GM12878 (cell line): ENCODE measurements at regions not wholly inside any gene's neighbourhood (a gene's known extent, or its start where the extent isn't known, plus 50 kb on each side); places are given as distances from the start of the nearest gene placed in this dataset.

Experiments used
- ATAC-seq: fragments of 200-7000 bp; cut with Tn5 transposase; 3 replicates; pipeline ENCODE4 v1.9.1; 2020; ENCODE audit warnings: mild to moderate bottlenecking, moderate library complexity
- BruUV-seq: library from RNA; stranded (reverse); fragments of 400-500 nt; replicated peaks from 2 replicates; lab custom pipeline; 2021; lab: Mats Ljungman, UMichigan
- CTCF ChIA-PET: fragments of 300-600 bp; sonication (Branson Sonifier 250); formaldehyde crosslinking; extraction: SDS; loops from one replicate; lab custom pipeline; 2021; ENCODE audit warnings: inconsistent platforms; lab: Yijun Ruan, JAX
- POLR2A ChIA-PET: fragments of 350-600 bp; formaldehyde crosslinking; extraction: SDS; loops from one replicate; lab custom pipeline; 2021; ENCODE audit warnings: inconsistent platforms; lab: Charles Lee
- RAD21 ChIA-PET: fragments of 300-600 bp; sonication (Branson Sonifier 250); formaldehyde crosslinking; loops from one replicate; lab custom pipeline; 2023; ENCODE audit warnings: antibody characterized with exemption; ENCODE audit not compliant: unreplicated experiment; lab: Charles Lee
- SMC1A ChIA-PET: fragments of 300-600 bp; sonication (Branson Sonifier 250); formaldehyde crosslinking; loops from one replicate; lab custom pipeline; 2023; ENCODE audit not compliant: unreplicated experiment, uncharacterized antibody; lab: Charles Lee
- DNase-seq: peaks from one replicate; pipeline ENCODE4 v3.0.0-alpha.2; 2011; ENCODE audit warnings: low read depth, low spot score
- FAIRE-seq: peaks from 3 replicates; lab custom pipeline; 2011; peaks lifted over from hg19 to GRCh38; lab: Jason Lieb, UNC
- H2AFZ ChIP-seq: 2 replicates; pipeline ENCODE4 v1.6.0; 2011; ENCODE audit warnings: low read depth, low read length, control low read depth; ENCODE audit not compliant: control insufficient read depth
- H3K27ac ChIP-seq: 2 replicates; pipeline ENCODE4 v1.5.1; 2011; ENCODE audit warnings: control low read depth; ENCODE audit not compliant: control insufficient read depth, insufficient read depth
- H3K27me3 ChIP-seq, 2 experiments: replicated peaks in 1 of 2; 2 replicates each; pipeline versions ENCODE4 v1.6.0 to v1.6.1; 2011; ENCODE audit warnings: low read length in 1 of 2; ENCODE audit not compliant: control insufficient read depth in 2 of 2, insufficient read depth in 2 of 2
- H3K36me3 ChIP-seq, 2 experiments: 2 replicates each; pipeline ENCODE4 v1.5.1; 2011; ENCODE audit warnings: low read length in 1 of 2; ENCODE audit not compliant: control insufficient read depth in 2 of 2, insufficient read depth in 2 of 2
- H3K4me1 ChIP-seq: 2 replicates; pipeline ENCODE4 v1.6.1; 2011; ENCODE audit warnings: mild to moderate bottlenecking, low read length, moderate library complexity, mixed read lengths; ENCODE audit not compliant: control insufficient read depth, insufficient read depth
- H3K4me2 ChIP-seq: 2 replicates; pipeline ENCODE4 v1.6.0; 2011; ENCODE audit warnings: control low read depth; ENCODE audit not compliant: control insufficient read depth, insufficient read depth
- H3K4me3 ChIP-seq: fragments of 200-600 bp; sonication (generic); 2 replicates; pipeline ENCODE4 v1.5.1; 2016
- H3K79me2 ChIP-seq: 2 replicates; pipeline ENCODE4 v1.6.0; 2011; ENCODE audit warnings: low read length; ENCODE audit not compliant: control insufficient read depth, insufficient read depth
- H3K9ac ChIP-seq: 2 replicates; pipeline ENCODE4 v1.8.0; 2011; ENCODE audit warnings: low read length, control low read depth, mixed read lengths; ENCODE audit not compliant: control insufficient read depth, insufficient read depth
- H3K9me3 ChIP-seq: replicated peaks from 3 replicates; pipeline ENCODE4 v1.5.1; 2011; ENCODE audit warnings: mild to moderate bottlenecking, low read length; ENCODE audit not compliant: control insufficient read depth, insufficient read depth
- H4K20me1 ChIP-seq: 2 replicates; pipeline ENCODE4 v1.6.0; 2011; ENCODE audit not compliant: control insufficient read depth, insufficient read depth
- DPF2 ChIP-seq: fragments of 450-650 bp; IDR thresholded peaks from 2 replicates; pipeline ENCODE4 v1.6.1; 2017; ENCODE audit warnings: mild to moderate bottlenecking
- FOXK2 ChIP-seq: fragments of 450-650 bp; IDR thresholded peaks from 2 replicates; pipeline ENCODE4 v1.6.1; 2017; ENCODE audit warnings: mild to moderate bottlenecking, moderate library complexity
- GATAD2B ChIP-seq: fragments of 450-650 bp; conservative IDR thresholded peaks from 2 replicates; pipeline ENCODE4 v1.6.1; 2017; ENCODE audit warnings: low read depth, mild to moderate bottlenecking, moderate library complexity
- IRF3 ChIP-seq: fragments of 450-650 bp; IDR thresholded peaks from 2 replicates; pipeline ENCODE4 v1.6.1; 2014; ENCODE audit warnings: mild to moderate bottlenecking
- MEF2B ChIP-seq: fragments of 450-650 bp; IDR thresholded peaks from 2 replicates; pipeline ENCODE4 v1.6.1; 2018; ENCODE audit warnings: mild to moderate bottlenecking, moderate library complexity; ENCODE audit not compliant: partially characterized antibody, poor library complexity, severe bottlenecking
- MLLT1 ChIP-seq: fragments of 450-650 bp; IDR thresholded peaks from 2 replicates; pipeline ENCODE4 v1.6.1; 2016; ENCODE audit warnings: mild to moderate bottlenecking
- MYB ChIP-seq: fragments of 150-350 bp; IDR thresholded peaks from 2 replicates; pipeline ENCODE4 v1.6.1; 2014; ENCODE audit warnings: mild to moderate bottlenecking, low read depth, low read length, borderline replicate concordance
- PAX8 ChIP-seq: fragments of 450-650 bp; IDR thresholded peaks from 2 replicates; pipeline ENCODE4 v1.6.1; 2017; ENCODE audit warnings: mild to moderate bottlenecking, moderate library complexity
- POLR2A ChIP-seq: IDR thresholded peaks from 2 replicates; pipeline ENCODE4 v1.6.1; 2011; ENCODE audit warnings: low read depth, mild to moderate bottlenecking, low read length
- POLR2AphosphoS2 ChIP-seq: IDR thresholded peaks from 2 replicates; pipeline ENCODE4 v1.6.1; 2011; ENCODE audit warnings: low read depth, mild to moderate bottlenecking, low read length, improper control_type of control experiment, moderate library complexity
- RAD51 ChIP-seq: fragments of 450-650 bp; IDR thresholded peaks from 2 replicates; pipeline ENCODE4 v1.6.1; 2016; ENCODE audit warnings: moderate library complexity, mild to moderate bottlenecking, inconsistent platforms
- SMC3 ChIP-seq: IDR thresholded peaks from 2 replicates; pipeline ENCODE4 v1.6.1; 2011; ENCODE audit warnings: low read length, improper control_type of control experiment, borderline replicate concordance
- USF1 ChIP-seq: IDR thresholded peaks from 2 replicates; pipeline ENCODE4 v1.6.1; 2011; ENCODE audit warnings: borderline replicate concordance, low read depth, mild to moderate bottlenecking, moderate library complexity, mixed read lengths, low read length; ENCODE audit not compliant: insufficient read depth; ENCODE audit errors: extremely low read length
- YY1 ChIP-seq: IDR thresholded peaks from 2 replicates; pipeline ENCODE4 v1.6.1; 2011; ENCODE audit warnings: low read depth, mild to moderate bottlenecking, low read length
- ZNF24 ChIP-seq: fragments of 450-650 bp; IDR thresholded peaks from 2 replicates; pipeline ENCODE4 v1.6.1; 2017; ENCODE audit warnings: antibody characterized with exemption, mild to moderate bottlenecking
- ZNF384 ChIP-seq: IDR thresholded peaks from 2 replicates; pipeline ENCODE4 v1.6.1; 2012; ENCODE audit warnings: low read depth, mild to moderate bottlenecking, low read length, improper control_type of control experiment, borderline replicate concordance
- ZSCAN29 ChIP-seq: fragments of 450-650 bp; IDR thresholded peaks from 2 replicates; pipeline ENCODE4 v1.6.1; 2017; ENCODE audit warnings: mild to moderate bottlenecking, moderate library complexity
- WGBS: methylation state at CpG from one replicate; pipeline ENCODE4 v1.1.6; 2016; ENCODE audit warnings: low lambda C conversion rate; ENCODE audit not compliant: insufficient replicate concordance, insufficient coverage; ENCODE audit errors: missing lambda C conversion rate; 5-methylcytosine and 5-hydroxymethylcytosine counted together
- in situ Hi-C: fragments of 300-500 bp; cut with MboI; formaldehyde crosslinking; loops from 9 replicates; pipeline ENCODE4 v1.14.3; 2018; ENCODE audit warnings: mixed read lengths
- intact Hi-C: fragments of 100-400 bp; cut with micrococcal nuclease; formaldehyde crosslinking; loops from one replicate; pipeline ENCODE4 v1.14.2; 2022; ENCODE audit not compliant: unreplicated experiment

- TF ChIP-seq IRF3 = no peak
- TF ChIP-seq SMC3 = no peak
Observed at GRCh38 chr11:92099183-92099582, 125.4 kb upstream of the FAT3 start (continued).

- FAIRE-seq = no peak
- POLR2A ChIA-PET = no interaction called here
- no peak overlapping the region for H3K4me2 ChIP-seq
- no peak overlapping the region for H3K4me3 ChIP-seq
- H3K79me2 ChIP-seq = no peaks in the 10 kb centered on the region
- H3K4me1 ChIP-seq = no peaks in the 10 kb centered on the region
- no peaks in the 10 kb centered on the region for H3K27me3 ChIP-seq
- 0% methylated on average over 2 of the region's 2 CpGs for WGBS
- intact Hi-C loops (no loop called here), in situ Hi-C loops (no loop called here)
- H3K9me3 ChIP-seq = no peaks in the 10 kb centered on the region
- H2AFZ ChIP-seq = no peak overlapping the region
- DNase-seq = no peak
- SMC1A ChIA-PET = no interaction called here
- no peaks in the 10 kb centered on the region for H4K20me1 ChIP-seq
- TF ChIP-seq ZNF24 (no peak), YY1 (no peak), POLR2A (no peak), MYB (no peak), GATAD2B (no peak), POLR2AphosphoS2 (no peak), MEF2B (no peak), ZSCAN29 (no peak), PAX8 (no peak), ZNF384 (no peak), MLLT1 (no peak), USF1 (no peak), FOXK2 (no peak), RAD51 (no peak), DPF2 (no peak)
- no peak overlapping the region for H3K9ac ChIP-seq
- ATAC-seq = no peak
- BruUV-seq = no TSS peak
- no peak overlapping the region for H3K27ac ChIP-seq
- H3K36me3 ChIP-seq = no peaks in the 10 kb centered on the region
- RAD21 ChIA-PET = no interaction called here
- CTCF ChIA-PET = no interaction called here
Observed at GRCh38 chr11:92098172-92098571, 126.4 kb upstream of the FAT3 start.
